Dermis microvascular lymphatic vessel endothelial cell (primary cell): ENCODE measurements at regions not wholly inside any gene's neighbourhood (a gene's known extent, or its start where the extent isn't known, plus 50 kb on each side); places are given as distances from the start of the nearest gene placed in this dataset.
A peak's percentile ranks its signal among the peaks of the same experiment; 100 is the strongest.
"Not testable (repeated sequence)": the region's sequence is repeated elsewhere in the genome, so short reads cannot be mapped to it uniquely, and the experiment has no call there.

Experiments used
- DNase-seq, 2 donors: peaks; one replicate each; pipeline versions ENCODE4 v3.0.0 to v3.0.0-alpha.2; 2010; ENCODE audit warnings: low read depth in 2 of 2

GRCh38 chr7:76117306-76117991 is 69.5 kb downstream of the MDH2 start:
- DNase-seq, result not testable (repeated sequence)

GRCh38 chr7:76118253-76119036 is 70.5 kb downstream of the MDH2 start:
- peak; percentile 38 to 62 for DNase-seq

GRCh38 chr7:76121044-76121443 is 73.1 kb downstream of the MDH2 start:
- DNase-seq, result no peak

GRCh38 chr7:76122516-76123239 is 74.8 kb downstream of the MDH2 start:
- peak in 1 of 2 donors; percentile 70 for DNase-seq

DNA sequence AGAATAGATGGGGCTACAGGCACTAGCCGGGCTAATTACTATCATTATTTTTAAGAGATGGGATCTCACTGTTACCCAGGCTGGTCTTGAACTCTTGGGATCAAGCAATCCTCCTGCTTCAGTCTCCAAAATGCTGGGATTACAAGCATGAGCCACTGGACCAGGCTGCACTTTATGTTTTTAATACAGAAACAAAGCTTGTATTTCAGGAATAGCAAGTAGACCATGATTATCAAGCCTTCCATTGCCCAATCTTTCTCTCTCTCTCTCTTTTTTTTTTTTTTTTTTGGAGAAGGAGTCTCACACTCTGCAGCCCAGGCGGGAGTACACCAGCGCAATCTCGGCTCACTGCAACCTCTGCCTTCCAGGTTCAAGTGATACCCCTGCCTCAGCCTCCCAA is 75.4 kb downstream of the MDH2 start:
- DNase-seq, result no peak

DNA sequence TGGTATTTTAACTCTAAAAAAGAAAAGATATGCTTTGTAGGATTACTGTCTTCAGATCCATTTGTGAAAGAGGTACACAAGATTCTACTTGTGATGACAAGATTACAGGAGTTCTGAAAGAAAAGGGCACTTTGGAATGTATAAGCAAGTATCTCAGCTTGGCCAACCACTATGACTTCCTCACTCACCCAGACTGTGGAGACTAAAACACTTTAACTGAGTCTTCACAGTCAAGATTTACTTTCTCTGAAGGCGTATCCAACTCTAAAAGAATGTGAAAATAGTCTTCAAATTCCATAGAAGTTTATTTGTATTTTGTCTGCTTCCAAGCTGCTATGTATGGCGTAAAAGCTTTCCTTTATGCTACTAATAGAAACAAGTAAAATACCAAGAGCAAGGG is 76.1 kb upstream of the SRRM3 start:
- no peak for DNase-seq

- DNase-seq, result no peak
Observed at GRCh38 chr7:76126632-76127031, 75.1 kb upstream of the SRRM3 start.

DNA sequence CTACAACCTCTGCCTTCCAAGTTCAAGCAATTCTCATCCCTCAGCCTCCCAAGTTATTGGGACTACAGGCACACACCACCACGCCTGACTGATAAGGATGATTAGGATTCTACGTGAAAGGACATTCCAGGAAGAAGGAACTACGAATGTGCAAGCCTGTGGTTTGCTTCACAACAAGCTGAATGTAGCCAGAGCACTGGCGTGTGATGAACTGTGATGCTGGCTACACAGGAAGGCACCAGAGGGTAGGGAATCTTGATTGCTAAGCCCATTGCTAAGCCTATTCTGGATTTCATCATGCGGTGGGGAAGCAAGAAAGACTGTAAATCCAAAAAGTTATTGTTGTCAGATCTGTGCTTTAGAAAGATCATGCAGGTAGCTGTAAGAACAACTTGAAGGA is 72.3 kb upstream of the SRRM3 start:
- no peak for DNase-seq

- no peak for DNase-seq
Observed at GRCh38 chr7:76129836-76130235, 71.9 kb upstream of the SRRM3 start.

DNA sequence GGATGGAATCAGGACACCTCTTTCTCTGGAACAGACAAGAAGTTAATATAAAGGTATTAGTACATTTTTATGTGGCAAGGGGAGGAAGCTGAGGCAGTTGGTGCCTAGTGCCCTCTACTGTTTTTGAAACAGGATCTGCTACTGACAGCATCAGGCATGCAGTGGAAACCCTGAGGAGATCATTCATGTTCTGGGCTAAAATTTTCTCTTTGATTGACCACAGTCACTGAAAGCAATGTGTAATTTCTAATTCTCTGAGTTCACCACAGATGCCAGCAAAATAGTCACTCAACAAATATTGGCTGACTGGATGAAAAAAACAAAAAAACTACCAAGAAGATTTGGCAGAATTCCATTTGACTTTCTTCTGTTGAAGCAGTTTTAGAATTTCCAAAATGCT is 71.0 kb upstream of the SRRM3 start:
- DNase-seq, result peak; percentile 45 to 65

DNA sequence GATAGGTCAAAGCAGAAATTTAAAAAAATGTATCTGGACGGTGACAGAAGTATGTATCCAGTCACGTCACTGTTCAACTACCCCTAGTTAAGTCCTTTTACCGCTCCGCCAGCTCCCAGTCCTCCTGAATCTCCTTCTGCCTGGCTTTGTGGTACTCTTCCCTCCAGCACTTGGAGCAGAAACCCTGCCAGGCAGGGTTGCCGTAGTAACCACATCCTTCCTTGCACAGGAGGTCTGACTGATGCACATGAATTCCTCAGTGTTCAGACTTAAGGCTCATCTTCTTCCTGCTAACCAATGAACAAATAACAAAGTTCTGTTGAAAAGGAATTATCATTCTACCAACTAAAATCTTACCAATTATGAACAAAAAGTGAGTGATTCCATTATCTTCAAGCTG is 69.8 kb upstream of the SRRM3 start:
- DNase-seq, result not testable (repeated sequence)

GRCh38 chr7:76133164-76133775 is 68.4 kb upstream of the SRRM3 start:
- no peak for DNase-seq

GRCh38 chr7:76133839-76134238 is 67.9 kb upstream of the SRRM3 start:
- no peak for DNase-seq

DNA sequence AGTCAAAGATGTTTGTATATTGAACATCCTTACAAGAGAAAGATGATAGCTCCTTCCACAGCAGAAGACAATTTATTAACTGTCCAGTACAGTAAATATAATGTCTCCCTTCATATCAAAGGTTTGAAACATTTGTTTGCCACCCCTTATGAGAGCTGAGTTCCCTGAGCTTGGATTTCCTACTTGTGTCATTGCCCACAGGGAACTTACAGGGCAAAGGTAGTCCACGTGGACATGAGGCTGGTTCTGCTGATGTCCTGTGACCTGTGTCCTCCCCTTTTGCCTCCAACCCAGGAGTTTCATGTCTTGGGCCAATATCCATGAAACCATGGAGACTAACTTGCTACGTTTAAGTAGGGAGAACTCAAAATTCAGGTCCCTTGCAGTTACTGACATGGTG is 66.4 kb upstream of the SRRM3 start:
- not testable (repeated sequence) for DNase-seq

- DNase-seq, result not testable (repeated sequence)
Observed at GRCh38 chr7:76138577-76139313, 63.0 kb upstream of the SRRM3 start.

GRCh38 chr7:76139670-76140069 is 62.0 kb upstream of the SRRM3 start:
- DNase-seq, result no peak

- DNase-seq, result not testable (repeated sequence)
Observed at GRCh38 chr7:76140259-76140658, 61.4 kb upstream of the SRRM3 start.

GRCh38 chr7:76142861-76143260 is 58.8 kb upstream of the SRRM3 start:
- no peak for DNase-seq

- not testable (repeated sequence) for DNase-seq
Observed at GRCh38 chr7:76144664-76145270, 56.9 kb upstream of the SRRM3 start.

- DNase-seq, result no peak
Observed at GRCh38 chr7:76146374-76146773, 55.3 kb upstream of the SRRM3 start.

GRCh38 chr7:76148947-76149346 is 52.7 kb upstream of the SRRM3 start:
- DNase-seq, result not testable (repeated sequence)
